Keratinocyte (primary cell): ENCODE measurements at regions not wholly inside any gene's neighbourhood (a gene's known extent, or its start where the extent isn't known, plus 50 kb on each side); places are given as distances from the start of the nearest gene placed in this dataset.
A peak's percentile ranks its signal among the peaks of the same experiment; 100 is the strongest.

Source experiments
- DNase-seq: peaks from one replicate; pipeline ENCODE4 v3.0.0-alpha.2; 2011; ENCODE audit warnings: low read depth, missing footprints, low spot score
- FAIRE-seq: peaks from 2 replicates; lab custom pipeline; 2011; peaks lifted over from hg19 to GRCh38; lab: Jason Lieb, UNC
- H2AFZ ChIP-seq: 2 replicates; pipeline ENCODE4 v1.6.0; 2012; ENCODE audit warnings: low read length, control low read depth, inconsistent platforms; ENCODE audit not compliant: control insufficient read depth
- H3K27ac ChIP-seq: 2 replicates; pipeline ENCODE4 v1.5.1; 2011; ENCODE audit warnings: low read length; ENCODE audit not compliant: control insufficient read depth, insufficient read depth
- H3K27me3 ChIP-seq: 3 replicates; pipeline ENCODE4 v1.6.0; 2011; ENCODE audit warnings: low read length; ENCODE audit not compliant: control insufficient read depth, insufficient read depth; ENCODE audit errors: extremely low read depth
- H3K36me3 ChIP-seq, 2 experiments: 2 replicates in 1 of 2; 3 replicates in 1 of 2; pipeline ENCODE4 v1.5.1; 2011; ENCODE audit warnings: low read length in 2 of 2, mild to moderate bottlenecking in 1 of 2; ENCODE audit not compliant: control insufficient read depth in 2 of 2, insufficient read depth in 2 of 2; ENCODE audit errors: extremely low read depth in 1 of 2
- H3K4me1 ChIP-seq: 3 replicates; pipeline ENCODE4 v1.5.1; 2011; ENCODE audit warnings: low read length; ENCODE audit not compliant: control insufficient read depth, insufficient read depth; ENCODE audit errors: extremely low read depth
- H3K4me2 ChIP-seq: 3 replicates; pipeline ENCODE4 v1.6.0; 2011; ENCODE audit warnings: low read depth, low read length; ENCODE audit not compliant: control insufficient read depth, insufficient read depth; ENCODE audit errors: extremely low read depth
- H3K4me3 ChIP-seq, 3 experiments: fragments of 200-600 bp in 1 of 3; sonication (generic) in 1 of 3; 2 replicates in 2 of 3; 3 replicates in 1 of 3; pipeline ENCODE4 v1.5.1; 2011 to 2016; ENCODE audit warnings: low read length in 3 of 3, mild to moderate bottlenecking in 3 of 3, control low read depth in 2 of 3, inconsistent platforms in 1 of 3, low read depth in 1 of 3, mixed read lengths in 1 of 3, mixed run types in 1 of 3, moderate library complexity in 1 of 3; ENCODE audit not compliant: control insufficient read depth in 2 of 3, insufficient read depth in 2 of 3; ENCODE audit errors: extremely low read depth in 1 of 3
- H3K79me2 ChIP-seq: 2 replicates; pipeline ENCODE4 v1.6.0; 2012; ENCODE audit warnings: low read length; ENCODE audit not compliant: control insufficient read depth, insufficient read depth
- H3K9ac ChIP-seq: 3 replicates; pipeline ENCODE4 v1.6.0; 2011; ENCODE audit warnings: low read length; ENCODE audit not compliant: control insufficient read depth, insufficient read depth; ENCODE audit errors: extremely low read depth
- H3K9me1 ChIP-seq: 3 replicates; pipeline ENCODE4 v1.6.0; 2011; ENCODE audit warnings: low read length; ENCODE audit not compliant: control insufficient read depth, insufficient read depth; ENCODE audit errors: extremely low read depth
- H3K9me3 ChIP-seq: 2 replicates; pipeline ENCODE4 v1.5.1; 2012; ENCODE audit warnings: low read depth, low read length; ENCODE audit not compliant: control insufficient read depth
- H4K20me1 ChIP-seq: 3 replicates; pipeline ENCODE4 v1.6.0; 2011; ENCODE audit warnings: low read length; ENCODE audit not compliant: control insufficient read depth, insufficient read depth; ENCODE audit errors: extremely low read depth
- EZH2 ChIP-seq: IDR thresholded peaks from one replicate; pipeline ENCODE4 v1.6.1; 2012; ENCODE audit warnings: inconsistent platforms, mild to moderate bottlenecking, low read length, moderate library complexity
- dilution Hi-C: fragments of 300-500 bp; cut with MboI; formaldehyde crosslinking; loops from one replicate; pipeline ENCODE4 v1.7.0; 2020; ENCODE audit warnings: low sequenced_read_pairs; ENCODE audit not compliant: extremely low pct_ligation_motif_present
- TF ChIP-seq, protein P1 (sequence below), 3 experiments: IDR thresholded peaks in 1 of 3; conservative IDR thresholded peaks in 1 of 3; optimal IDR thresholded peaks in 1 of 3; 2 replicates in 2 of 3; 3 replicates in 1 of 3; pipeline versions ENCODE3 to v1.5.1; 2011; ENCODE audit warnings: low read length in 3 of 3, mild to moderate bottlenecking in 3 of 3, moderate library complexity in 2 of 3, control low read depth in 1 of 3, inconsistent platforms in 1 of 3; ENCODE audit not compliant: insufficient read depth in 2 of 3; ENCODE audit errors: extremely low read depth in 1 of 3

DNA sequence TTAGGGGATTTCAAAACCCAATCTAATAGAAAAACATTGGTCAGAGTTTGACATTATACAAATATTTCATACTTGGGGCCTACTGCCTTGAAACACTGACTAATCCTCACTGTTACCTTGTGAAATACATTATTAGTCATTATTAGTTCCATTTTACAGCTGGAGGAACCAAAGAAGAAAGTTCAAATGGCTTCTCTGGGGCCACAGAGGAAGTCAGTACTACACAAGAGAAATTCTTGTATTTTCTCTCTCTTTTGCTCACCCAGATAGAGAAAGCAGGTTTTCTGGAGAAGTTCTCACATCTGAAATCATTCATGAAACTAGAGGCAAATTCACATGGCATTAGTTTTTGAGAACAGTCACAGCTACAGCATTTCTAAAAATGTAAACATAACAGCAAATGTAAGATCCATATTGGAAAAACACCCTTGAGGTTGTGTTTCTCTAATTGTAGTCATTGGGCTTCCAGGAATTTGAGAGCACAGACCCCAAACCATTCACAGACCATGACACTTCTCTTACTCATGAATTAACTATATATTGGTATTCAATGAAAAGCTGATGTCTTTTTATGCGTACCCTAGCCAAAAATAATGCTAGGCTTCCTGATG lies 83.0 kb downstream of the LLPH start:
- peaks cover 21% of the 10 kb centered on the region for H3K4me1 ChIP-seq
- no peaks in the 10 kb centered on the region for H3K79me2 ChIP-seq
- H3K36me3 ChIP-seq: no peaks in the 10 kb centered on the region
- no peak for TF ChIP-seq EZH2
- TF ChIP-seq, protein P1, sequence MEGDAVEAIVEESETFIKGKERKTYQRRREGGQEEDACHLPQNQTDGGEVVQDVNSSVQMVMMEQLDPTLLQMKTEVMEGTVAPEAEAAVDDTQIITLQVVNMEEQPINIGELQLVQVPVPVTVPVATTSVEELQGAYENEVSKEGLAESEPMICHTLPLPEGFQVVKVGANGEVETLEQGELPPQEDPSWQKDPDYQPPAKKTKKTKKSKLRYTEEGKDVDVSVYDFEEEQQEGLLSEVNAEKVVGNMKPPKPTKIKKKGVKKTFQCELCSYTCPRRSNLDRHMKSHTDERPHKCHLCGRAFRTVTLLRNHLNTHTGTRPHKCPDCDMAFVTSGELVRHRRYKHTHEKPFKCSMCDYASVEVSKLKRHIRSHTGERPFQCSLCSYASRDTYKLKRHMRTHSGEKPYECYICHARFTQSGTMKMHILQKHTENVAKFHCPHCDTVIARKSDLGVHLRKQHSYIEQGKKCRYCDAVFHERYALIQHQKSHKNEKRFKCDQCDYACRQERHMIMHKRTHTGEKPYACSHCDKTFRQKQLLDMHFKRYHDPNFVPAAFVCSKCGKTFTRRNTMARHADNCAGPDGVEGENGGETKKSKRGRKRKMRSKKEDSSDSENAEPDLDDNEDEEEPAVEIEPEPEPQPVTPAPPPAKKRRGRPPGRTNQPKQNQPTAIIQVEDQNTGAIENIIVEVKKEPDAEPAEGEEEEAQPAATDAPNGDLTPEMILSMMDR (optimal IDR thresholded peaks at IDR 0.05 in 1 of 3, IDR thresholded peaks at IDR 0.05 in 1 of 3, conservative IDR thresholded peaks at IDR 0.05 in 1 of 3; ENCODE audit: extremely low read depth in 1 of 3, insufficient read depth in 2 of 3, low read length in 3 of 3): no peak
- H3K27me3 ChIP-seq: no peaks in the 10 kb centered on the region
- peak overlapping the region; percentile 77 for H2AFZ ChIP-seq
- H3K4me2 ChIP-seq: no peak overlapping the region
- H3K9me3 ChIP-seq: no peaks in the 10 kb centered on the region
- no peaks in the 10 kb centered on the region for H4K20me1 ChIP-seq
- dilution Hi-C loops: no loop called here
- DNase-seq (no peak), FAIRE-seq (peak; percentile 64)
- no peaks in the 10 kb centered on the region for H3K9me1 ChIP-seq
- no peak overlapping the region for H3K9ac ChIP-seq
- no peak overlapping the region for H3K4me3 ChIP-seq
- no peak overlapping the region for H3K27ac ChIP-seq

- H3K27me3 ChIP-seq: no peaks in the 10 kb centered on the region
- FAIRE-seq: no peak
- TF ChIP-seq EZH2: no peak
- TF ChIP-seq, protein P1 (optimal IDR thresholded peaks at IDR 0.05 in 1 of 3, IDR thresholded peaks at IDR 0.05 in 1 of 3, conservative IDR thresholded peaks at IDR 0.05 in 1 of 3; ENCODE audit: extremely low read depth in 1 of 3, insufficient read depth in 2 of 3, low read length in 3 of 3): no peak
- H3K36me3 ChIP-seq: no peaks in the 10 kb centered on the region
- no peaks in the 10 kb centered on the region for H4K20me1 ChIP-seq
- no peak overlapping the region for H2AFZ ChIP-seq
- H3K9me3 ChIP-seq: no peaks in the 10 kb centered on the region
- H3K9ac ChIP-seq: no peak overlapping the region
- H3K27ac ChIP-seq: no peak overlapping the region
- dilution Hi-C loops: no loop called here
- H3K4me1 ChIP-seq: peaks cover 21% of the 10 kb centered on the region
- H3K9me1 ChIP-seq: no peaks in the 10 kb centered on the region
- no peak for DNase-seq
- H3K4me3 ChIP-seq: no peak overlapping the region
- no peaks in the 10 kb centered on the region for H3K79me2 ChIP-seq
- H3K4me2 ChIP-seq: no peak overlapping the region
These were observed 85.0 kb downstream of the LLPH start for GRCh38 chr12:66045506-66045905.
